ENCODE measurements at regions not wholly inside any gene's neighbourhood (a gene's known extent, or its start where the extent isn't known, plus 50 kb on each side); places are given as distances from the start of the nearest gene placed in this dataset.
"Not testable (repeated sequence)": the region's sequence is repeated elsewhere in the genome, so short reads cannot be mapped to it uniquely, and the experiment has no call there.

DNA sequence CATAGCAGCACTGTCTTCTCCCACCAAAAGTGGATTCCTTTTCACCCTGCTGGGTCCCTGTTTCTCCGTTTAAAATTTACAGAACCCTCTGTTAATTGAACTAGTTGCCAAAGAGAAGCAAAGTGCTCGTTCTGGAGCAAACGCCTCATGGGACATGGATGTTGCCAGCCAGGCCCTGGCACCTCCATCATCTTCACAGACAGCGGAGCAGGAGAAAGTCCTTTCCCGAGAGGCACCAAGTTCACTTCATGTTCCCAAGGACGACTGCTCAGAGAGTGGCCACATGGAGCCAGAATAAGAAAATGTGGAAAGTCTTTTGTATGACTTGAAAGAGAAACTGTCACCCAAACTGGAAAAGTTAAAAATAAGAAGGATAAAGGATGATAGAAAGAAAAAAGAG is 151.5 kb downstream of the SOX1 start:
- H3K4me1 Mint-ChIP-seq, result peaks cover 2% of the 10 kb centered on the region
- DNase-seq (no peak), ATAC-seq (no peak)
- H3K9me3 ChIP-seq (ENCODE audit: control insufficient read depth, low read length, poor library complexity, severe bottlenecking), result no peaks in the 10 kb centered on the region
- no peak overlapping the region for H3K27ac Mint-ChIP-seq
- no peaks in the 10 kb centered on the region for H3K36me3 Mint-ChIP-seq (ENCODE audit: low read depth)
- H3K27me3 Mint-ChIP-seq, result peaks cover 26% of the 10 kb centered on the region
- H3K4me3 Mint-ChIP-seq, result no peak overlapping the region

DNA sequence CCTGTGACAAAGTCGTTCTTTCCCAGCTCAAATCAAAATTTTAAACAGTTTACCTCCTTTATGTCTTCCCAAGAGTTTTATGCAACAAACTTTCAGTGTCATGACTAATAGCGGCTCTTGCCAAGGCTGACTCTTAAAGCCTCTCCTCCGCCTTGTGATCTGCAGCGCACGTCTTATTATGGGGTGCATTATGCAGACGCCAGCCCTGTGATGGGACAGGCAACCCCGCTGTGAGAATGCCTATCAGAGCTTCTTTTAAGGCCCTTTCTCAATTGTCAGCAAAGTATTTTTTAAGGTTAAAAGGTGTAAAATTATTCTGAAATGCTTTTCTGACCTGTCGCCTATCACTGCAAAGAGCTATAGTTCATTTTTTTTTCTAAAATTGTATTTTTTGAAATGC is 152.8 kb downstream of the SOX1 start:
- no peak overlapping the region for H3K27ac Mint-ChIP-seq
- H3K27me3 Mint-ChIP-seq, result peaks cover 20% of the 10 kb centered on the region
- no peaks in the 10 kb centered on the region for H3K9me3 ChIP-seq (ENCODE audit: control insufficient read depth, low read length, poor library complexity, severe bottlenecking)
- peaks cover 2% of the 10 kb centered on the region for H3K4me1 Mint-ChIP-seq
- no peaks in the 10 kb centered on the region for H3K36me3 Mint-ChIP-seq (ENCODE audit: low read depth)
- DNase-seq (no peak), ATAC-seq (no peak)
- H3K4me3 Mint-ChIP-seq, result no peak overlapping the region

DNA sequence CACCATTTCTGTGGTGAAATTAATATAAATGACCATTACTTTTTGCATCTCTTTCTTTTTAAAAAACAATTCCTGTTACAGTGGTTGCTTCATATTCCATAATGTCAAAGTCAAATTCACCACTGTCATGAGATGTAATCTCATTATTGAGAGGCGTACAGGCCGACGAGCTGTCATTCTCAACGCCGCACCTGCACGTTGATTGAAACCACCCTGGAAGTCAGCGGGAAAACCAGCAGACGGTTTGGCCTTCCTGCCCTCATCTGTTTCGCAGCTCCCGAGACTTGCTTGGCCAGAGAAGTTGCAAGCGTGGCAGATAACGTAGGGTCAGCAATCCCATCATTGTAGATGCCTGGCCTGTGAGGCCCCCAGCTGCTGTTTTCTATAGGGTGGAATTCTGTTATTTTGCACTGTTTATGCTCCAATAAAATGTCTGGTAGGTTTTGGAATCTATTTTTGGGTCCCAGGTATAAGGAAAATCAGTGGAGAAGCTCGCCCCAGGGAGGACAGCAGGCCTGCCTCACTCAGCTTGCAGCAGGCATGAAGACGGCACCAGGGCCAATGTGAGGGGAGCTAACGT is 153.4 kb downstream of the SOX1 start:
- Mint-ChIP-seq H3K27ac (no peak overlapping the region), H3K27me3 (peaks cover 22% of the 10 kb centered on the region), H3K4me1 (peaks cover 2% of the 10 kb centered on the region), H3K4me3 (no peak overlapping the region), H3K36me3 (ENCODE audit: low read depth) (no peaks in the 10 kb centered on the region)
- H3K9me3 ChIP-seq (ENCODE audit: control insufficient read depth, low read length, poor library complexity, severe bottlenecking), result no peaks in the 10 kb centered on the region
- DNase-seq, result no peak
- no peak for ATAC-seq

DNA sequence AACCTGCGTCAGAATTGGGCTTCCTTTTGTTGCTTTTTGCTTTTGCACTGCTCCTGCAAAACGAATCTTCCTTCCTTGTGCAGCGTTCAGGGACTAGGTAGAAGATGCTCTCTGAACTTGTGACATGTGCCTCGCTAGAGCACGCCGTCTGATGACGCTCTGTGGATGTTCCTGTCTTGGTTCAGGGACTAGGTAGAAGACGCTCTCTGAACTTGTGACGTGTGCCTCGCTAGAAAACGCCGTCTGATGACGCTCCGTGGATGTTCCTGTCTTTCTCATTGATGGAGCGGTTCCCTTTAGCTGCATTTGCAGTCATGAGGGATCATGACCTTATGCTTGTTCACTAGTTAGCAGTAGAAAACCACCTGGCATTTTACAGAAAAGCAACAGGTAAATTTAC is 154.0 kb downstream of the SOX1 start:
- no peak overlapping the region for H3K4me3 Mint-ChIP-seq
- DNase-seq, result no peak
- H3K27me3 Mint-ChIP-seq, result peaks cover 25% of the 10 kb centered on the region
- ATAC-seq, result no peak
- H3K9me3 ChIP-seq (ENCODE audit: control insufficient read depth, low read length, poor library complexity, severe bottlenecking), result no peaks in the 10 kb centered on the region
- H3K36me3 Mint-ChIP-seq (ENCODE audit: low read depth), result no peaks in the 10 kb centered on the region
- no peak overlapping the region for H3K27ac Mint-ChIP-seq
- peaks cover 2% of the 10 kb centered on the region for H3K4me1 Mint-ChIP-seq

- ATAC-seq, result no peak
- H3K9me3 ChIP-seq (ENCODE audit: control insufficient read depth, low read length, poor library complexity, severe bottlenecking), result no peaks in the 10 kb centered on the region
- DNase-seq, result no peak
- Mint-ChIP-seq H3K36me3 (ENCODE audit: low read depth) (no peaks in the 10 kb centered on the region), H3K4me3 (no peak overlapping the region), H3K27me3 (peaks cover 23% of the 10 kb centered on the region), H3K27ac (no peak overlapping the region), H3K4me1 (peaks cover 2% of the 10 kb centered on the region)
Observed at GRCh38 chr13:112222971-112223370, 153.2 kb upstream of the SPACA7 start.

DNA sequence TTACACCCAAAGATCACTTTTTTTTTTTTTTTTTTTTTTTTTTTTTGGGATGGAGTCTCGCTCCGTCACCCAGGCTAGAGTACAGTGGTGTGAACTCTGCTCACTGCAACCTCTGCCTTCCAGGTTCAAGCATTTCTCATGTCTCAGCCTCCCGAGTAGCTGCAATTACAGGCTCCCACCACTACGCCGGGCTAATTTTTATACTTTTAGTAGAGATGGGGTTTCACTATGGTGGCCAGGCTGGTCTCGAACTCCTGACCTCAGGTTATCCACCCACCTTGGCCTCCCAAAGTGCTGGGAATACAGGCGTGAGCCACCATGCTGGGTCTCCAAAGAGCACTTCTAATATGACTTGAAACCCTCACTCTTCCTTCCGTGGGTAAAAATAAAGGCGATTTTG is 152.2 kb upstream of the SPACA7 start:
- peaks cover 18% of the 10 kb centered on the region for H3K27me3 Mint-ChIP-seq
- ATAC-seq; H3K4me1 Mint-ChIP-seq; H3K9me3 ChIP-seq (ENCODE audit: control insufficient read depth, low read length, poor library complexity, severe bottlenecking); H3K4me3 Mint-ChIP-seq; DNase-seq; H3K36me3 Mint-ChIP-seq (ENCODE audit: low read depth); H3K27ac Mint-ChIP-seq: not testable (repeated sequence)

GRCh38 chr13:112225429-112226090 is 150.6 kb upstream of the SPACA7 start:
- no peak for ATAC-seq
- Mint-ChIP-seq H3K36me3 (ENCODE audit: low read depth) (no peaks in the 10 kb centered on the region), H3K4me3 (no peak overlapping the region), H3K27me3 (peaks cover 10% of the 10 kb centered on the region), H3K4me1 (no peaks in the 10 kb centered on the region), H3K27ac (no peak overlapping the region)
- H3K9me3 ChIP-seq (ENCODE audit: control insufficient read depth, low read length, poor library complexity, severe bottlenecking), result no peaks in the 10 kb centered on the region
- DNase-seq, result no peak

DNA sequence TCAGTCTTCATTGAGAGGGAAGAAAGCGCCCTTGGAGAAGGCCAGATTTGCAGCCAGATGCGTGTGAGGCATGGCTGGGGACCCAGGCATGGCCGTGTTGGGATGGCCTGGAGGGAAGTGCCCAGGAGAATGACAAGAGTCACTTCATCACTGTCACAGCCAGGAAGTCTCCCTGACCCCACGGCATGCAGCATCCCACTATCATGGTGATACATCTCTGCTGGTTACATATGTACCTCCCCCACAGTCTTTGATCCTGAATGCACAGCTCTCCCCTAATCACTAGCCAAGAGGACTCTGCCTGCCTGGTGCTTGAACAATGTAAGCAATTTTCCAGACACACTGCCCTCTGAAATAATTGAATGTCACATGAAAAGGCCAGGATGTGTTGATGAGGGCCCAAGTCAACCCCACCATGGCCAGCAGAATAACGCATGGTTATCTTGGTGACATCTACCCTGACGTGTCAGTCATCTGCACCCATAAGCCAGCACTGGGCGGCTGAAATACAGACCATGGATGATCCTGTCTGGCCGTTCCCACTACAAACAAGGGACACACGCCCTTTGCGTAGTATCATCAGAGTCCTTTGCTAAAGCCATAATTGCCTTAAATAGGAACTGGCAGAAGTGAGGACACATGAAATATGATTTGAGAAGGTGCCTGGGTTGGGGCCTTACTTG is 149.7 kb upstream of the SPACA7 start:
- H3K36me3 Mint-ChIP-seq (ENCODE audit: low read depth), result no peaks in the 10 kb centered on the region

DNA sequence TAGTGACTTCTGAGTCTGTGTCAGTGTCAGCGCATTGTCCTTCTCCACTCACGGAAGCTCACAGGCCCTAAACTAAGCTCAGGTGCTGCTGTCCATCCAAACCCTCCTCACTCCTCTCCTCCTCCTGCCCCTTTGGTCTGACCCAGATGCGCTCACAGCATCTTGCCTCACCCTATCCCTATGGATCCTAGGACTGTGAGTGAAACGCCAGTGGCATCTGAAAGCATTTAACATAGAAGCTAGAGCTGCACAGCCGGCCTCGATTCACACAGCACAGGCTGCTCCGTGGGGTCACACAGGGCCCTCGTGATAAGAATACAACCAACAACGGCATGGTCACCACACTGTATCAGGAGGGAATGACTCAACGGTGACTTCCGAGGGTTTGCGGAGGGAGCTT is 149.1 kb upstream of the SPACA7 start:
- no peak for ATAC-seq
- Mint-ChIP-seq H3K27me3 (peaks cover 10% of the 10 kb centered on the region), H3K4me3 (no peak overlapping the region), H3K27ac (no peak overlapping the region), H3K36me3 (ENCODE audit: low read depth) (no peaks in the 10 kb centered on the region), H3K4me1 (no peaks in the 10 kb centered on the region)
- DNase-seq, result no peak
- H3K9me3 ChIP-seq (ENCODE audit: control insufficient read depth, low read length, poor library complexity, severe bottlenecking), result no peaks in the 10 kb centered on the region

More for the DNA sequence above, 149.7 kb upstream of the SPACA7 start:
- Mint-ChIP-seq H3K4me3 (no peak overlapping the region), H3K4me1 (no peaks in the 10 kb centered on the region), H3K27ac (no peak overlapping the region), H3K27me3 (peaks cover 10% of the 10 kb centered on the region)
- ATAC-seq, result no peak
- DNase-seq, result no peak
- no peaks in the 10 kb centered on the region for H3K9me3 ChIP-seq (ENCODE audit: control insufficient read depth, low read length, poor library complexity, severe bottlenecking)

GRCh38 chr13:112229445-112229844 is 146.7 kb upstream of the SPACA7 start:
- no peak overlapping the region for H3K27ac Mint-ChIP-seq
- H3K4me3 Mint-ChIP-seq, result no peak overlapping the region
- ATAC-seq (no peak), DNase-seq (no peak)
- H3K4me1 Mint-ChIP-seq, result no peaks in the 10 kb centered on the region
- no peaks in the 10 kb centered on the region for H3K36me3 Mint-ChIP-seq (ENCODE audit: low read depth)
- peaks cover 14% of the 10 kb centered on the region for H3K27me3 Mint-ChIP-seq
- H3K9me3 ChIP-seq (ENCODE audit: control insufficient read depth, low read length, poor library complexity, severe bottlenecking), result no peaks in the 10 kb centered on the region

DNA sequence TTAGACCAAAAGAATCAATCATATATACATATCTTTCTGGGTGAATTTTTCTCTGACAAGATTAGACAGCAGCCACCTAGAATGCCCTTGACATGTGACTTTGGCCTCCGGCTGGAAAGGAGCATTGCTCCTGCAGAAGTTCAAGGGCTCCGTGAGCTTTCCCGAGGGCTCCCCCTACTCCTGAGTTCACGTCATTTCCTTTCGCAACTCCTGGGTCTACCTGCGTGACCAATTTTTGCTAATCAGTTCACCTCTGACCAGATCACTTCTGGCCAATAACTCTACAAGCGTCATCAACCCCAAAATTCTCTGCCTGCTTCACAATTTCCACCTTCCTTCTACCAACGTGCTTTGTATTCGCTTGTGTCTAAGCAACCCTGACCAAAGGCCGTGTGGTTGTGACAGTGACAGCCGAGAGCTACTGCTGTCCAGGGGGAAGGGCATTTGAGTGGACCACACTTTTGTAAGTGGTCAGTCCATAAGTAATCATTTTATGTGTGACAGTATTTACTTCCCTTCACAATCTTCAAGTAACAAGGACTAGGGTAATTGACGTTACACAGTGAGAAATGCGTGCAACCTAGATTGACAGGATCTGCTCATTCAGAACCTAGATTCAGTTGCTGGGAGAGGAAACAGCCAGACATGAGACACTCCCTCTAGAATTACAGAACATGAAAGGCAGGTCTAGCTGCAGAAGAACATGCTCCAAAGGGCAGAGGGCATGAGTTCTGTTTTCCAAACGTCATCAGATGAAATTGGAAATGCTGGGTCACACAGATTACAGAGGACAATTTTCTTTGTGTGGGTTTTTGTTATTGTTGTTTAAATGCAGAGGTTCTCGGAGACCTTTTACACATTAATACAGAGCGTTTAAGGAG is 145.9 kb upstream of the SPACA7 start:
- no peaks in the 10 kb centered on the region for H3K36me3 Mint-ChIP-seq (ENCODE audit: low read depth)
- H3K9me3 ChIP-seq (ENCODE audit: control insufficient read depth, low read length, poor library complexity, severe bottlenecking), result no peaks in the 10 kb centered on the region
- ATAC-seq (no peak), DNase-seq (no peak)
- H3K27ac Mint-ChIP-seq, result no peak overlapping the region
- peaks cover 14% of the 10 kb centered on the region for H3K27me3 Mint-ChIP-seq
- H3K4me1 Mint-ChIP-seq, result no peaks in the 10 kb centered on the region
- no peak overlapping the region for H3K4me3 Mint-ChIP-seq

DNA sequence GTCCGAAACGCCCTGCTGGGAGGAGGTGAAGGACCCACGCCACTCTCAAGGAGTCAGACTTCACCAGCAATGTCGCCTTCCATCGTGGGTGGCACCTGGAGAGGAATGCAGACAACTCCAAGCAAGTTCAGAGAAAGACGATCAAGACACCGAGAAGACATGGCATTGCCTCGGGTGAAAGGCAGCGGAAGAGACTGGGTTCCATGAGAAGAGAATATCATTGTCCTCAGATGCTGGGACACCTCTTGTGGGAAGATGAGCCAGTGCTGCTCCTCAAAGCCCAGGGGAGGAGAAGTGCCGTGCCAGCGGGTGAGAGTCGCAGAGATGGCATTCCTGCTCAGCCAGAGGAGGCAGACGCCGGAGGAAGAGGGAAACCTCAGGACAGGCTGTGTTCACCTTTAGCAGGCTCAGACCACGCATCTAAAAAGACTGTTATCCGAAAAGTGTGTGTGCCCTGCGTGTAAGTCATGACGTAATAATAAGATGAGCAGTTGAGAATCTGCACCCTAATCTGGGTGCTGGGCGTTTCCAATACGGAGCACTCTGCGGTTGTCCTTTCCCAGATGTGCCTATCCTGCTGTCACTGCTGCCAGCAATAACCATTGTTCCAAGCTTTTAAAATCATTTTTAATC is 144.6 kb upstream of the SPACA7 start:
- Mint-ChIP-seq H3K4me3 (no peak overlapping the region), H3K36me3 (ENCODE audit: low read depth) (no peaks in the 10 kb centered on the region), H3K27ac (no peak overlapping the region), H3K27me3 (peaks cover 7% of the 10 kb centered on the region), H3K4me1 (no peaks in the 10 kb centered on the region)
- ATAC-seq (no peak), DNase-seq (no peak)
- H3K9me3 ChIP-seq (ENCODE audit: control insufficient read depth, low read length, poor library complexity, severe bottlenecking), result no peaks in the 10 kb centered on the region

DNA sequence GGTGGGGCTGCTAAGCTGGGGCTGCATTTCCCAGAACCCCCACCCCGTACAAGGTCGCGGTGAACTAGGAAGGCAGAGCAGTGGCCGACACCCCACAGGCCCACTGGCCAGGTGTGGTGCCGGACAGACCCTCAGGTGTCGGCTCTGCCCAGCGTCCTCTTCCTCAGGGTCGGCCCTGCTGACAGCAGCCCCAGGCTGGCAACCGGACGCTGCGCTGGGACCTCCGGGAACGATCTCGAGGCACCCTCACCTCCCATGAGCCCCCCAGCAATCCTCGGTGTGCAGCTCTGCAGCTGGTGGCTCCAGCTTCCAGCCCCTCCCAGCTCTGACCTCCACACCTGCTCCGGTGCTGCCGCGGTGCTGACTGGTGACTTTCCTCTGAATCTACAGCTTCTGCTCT is 142.9 kb upstream of the SPACA7 start:
- no peak for DNase-seq
- Mint-ChIP-seq H3K4me1 (no peaks in the 10 kb centered on the region), H3K4me3 (no peak overlapping the region), H3K27me3 (peaks cover 15% of the 10 kb centered on the region), H3K27ac (no peak overlapping the region), H3K36me3 (ENCODE audit: low read depth) (no peaks in the 10 kb centered on the region)
- ATAC-seq, result no peak
- no peaks in the 10 kb centered on the region for H3K9me3 ChIP-seq (ENCODE audit: control insufficient read depth, low read length, poor library complexity, severe bottlenecking)

Data from T-helper 17 cell (primary cell).